GM18507 (cell line): ENCODE measurements at regions not wholly inside any gene's neighbourhood (a gene's known extent, or its start where the extent isn't known, plus 50 kb on each side); places are given as distances from the start of the nearest gene placed in this dataset.
A peak's percentile ranks its signal among the peaks of the same experiment; 100 is the strongest.
"Not testable (repeated sequence)": the region's sequence is repeated elsewhere in the genome, so short reads cannot be mapped to it uniquely, and the experiment has no call there.

Source experiments
- DNase-seq: peaks from one replicate; pipeline ENCODE4 v3.0.0; 2011; ENCODE audit warnings: low read depth; ENCODE audit not compliant: insufficient read length; ENCODE audit errors: extremely low spot score
- FAIRE-seq: peaks from 2 replicates; lab custom pipeline; 2011; peaks lifted over from hg19 to GRCh38; lab: Jason Lieb, UNC

GRCh38 chr6:142016666-142017065 lies 116.1 kb upstream of the GJE1 start:
- not testable (repeated sequence) for DNase-seq, FAIRE-seq

GRCh38 chr6:142015463-142015862 lies 117.3 kb upstream of the GJE1 start:
- FAIRE-seq, DNase-seq: not testable (repeated sequence)

- DNase-seq (no peak), FAIRE-seq (no peak)
These were observed 117.7 kb upstream of the GJE1 start for GRCh38 chr6:142015011-142015410.

- no peak for FAIRE-seq
- DNase-seq = no peak
These were observed 118.2 kb upstream of the GJE1 start for GRCh38 chr6:142014515-142014914.

GRCh38 chr6:142013875-142014495 lies 118.7 kb upstream of the GJE1 start:
- FAIRE-seq (no peak), DNase-seq (no peak)

GRCh38 chr6:142013287-142013686 lies 119.4 kb upstream of the GJE1 start:
- no peak for FAIRE-seq
- DNase-seq = no peak

GRCh38 chr6:142011775-142012174 lies 121.0 kb upstream of the GJE1 start:
- DNase-seq = no peak
- no peak for FAIRE-seq

GRCh38 chr6:142011156-142011555 lies 121.6 kb upstream of the GJE1 start:
- FAIRE-seq (no peak), DNase-seq (no peak)

- FAIRE-seq = no peak
These were observed 123.1 kb upstream of the GJE1 start for GRCh38 chr6:142009647-142010046.

GRCh38 chr6:142008781-142009180 lies 123.9 kb upstream of the GJE1 start:
- DNase-seq = no peak
- no peak for FAIRE-seq

More at GRCh38 chr6:142009647-142010046, 123.1 kb upstream of the GJE1 start:
- no peak for DNase-seq

- FAIRE-seq = no peak
- no peak for DNase-seq
These were observed 124.5 kb upstream of the GJE1 start for GRCh38 chr6:142008016-142008735.

- no peak for FAIRE-seq
- DNase-seq = no peak
These were observed 127.7 kb upstream of the GJE1 start for GRCh38 chr6:142005021-142005420.

- FAIRE-seq (no peak), DNase-seq (no peak)
These were observed 129.8 kb upstream of the GJE1 start for GRCh38 chr6:142002825-142003405.

GRCh38 chr6:141996823-141997222 lies 135.9 kb upstream of the GJE1 start:
- no peak for DNase-seq
- FAIRE-seq = no peak

GRCh38 chr6:141992109-141992508 lies 140.6 kb upstream of the GJE1 start:
- FAIRE-seq (no peak), DNase-seq (no peak)

- FAIRE-seq = no peak
- DNase-seq = no peak
These were observed 141.9 kb upstream of the GJE1 start for GRCh38 chr6:141990840-141991239.

- DNase-seq (no peak), FAIRE-seq (no peak)
These were observed 143.1 kb upstream of the GJE1 start for GRCh38 chr6:141989706-141989959.

GRCh38 chr6:141988954-141989705 lies 143.6 kb upstream of the GJE1 start:
- FAIRE-seq (peak; percentile 63), DNase-seq (no peak)

- FAIRE-seq = no peak
- DNase-seq = no peak
These were observed 144.4 kb upstream of the GJE1 start for GRCh38 chr6:141988327-141988726.

- DNase-seq (no peak), FAIRE-seq (no peak)
These were observed 146.3 kb upstream of the GJE1 start for GRCh38 chr6:141986457-141986856.
